ENCODE measurements at regions not wholly inside any gene's neighbourhood (a gene's known extent, or its start where the extent isn't known, plus 50 kb on each side); places are given as distances from the start of the nearest gene placed in this dataset.
"Not testable (repeated sequence)": the region's sequence is repeated elsewhere in the genome, so short reads cannot be mapped to it uniquely, and the experiment has no call there.

DNA sequence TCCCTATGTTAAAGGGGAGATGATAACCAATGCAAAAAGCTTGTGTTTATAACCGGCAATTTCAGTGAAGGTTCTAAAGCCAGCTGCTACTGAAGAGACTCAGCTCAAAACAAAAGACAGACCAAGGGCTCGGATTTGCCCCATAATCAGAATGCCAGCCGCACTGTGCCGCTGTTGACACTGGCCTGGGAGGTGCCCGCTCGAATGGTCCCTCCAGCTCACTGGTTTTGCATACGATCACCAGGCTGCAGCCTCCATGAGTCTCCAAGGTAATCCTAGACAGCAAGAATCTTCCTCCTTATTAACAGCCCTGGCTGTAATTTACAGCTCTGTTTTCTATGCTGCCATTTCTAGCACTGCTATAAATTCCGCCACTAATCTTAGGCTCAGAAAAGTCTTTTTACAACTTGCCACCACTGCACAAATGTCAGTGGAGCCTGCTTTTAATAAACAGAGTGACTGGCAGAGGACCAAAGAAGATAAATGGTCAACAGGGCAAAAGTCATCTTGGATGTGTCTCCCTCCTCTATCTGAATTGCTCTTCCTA, 155.7 kb upstream of the SH3BP4 start:
- no peak for DNase-seq

DNA sequence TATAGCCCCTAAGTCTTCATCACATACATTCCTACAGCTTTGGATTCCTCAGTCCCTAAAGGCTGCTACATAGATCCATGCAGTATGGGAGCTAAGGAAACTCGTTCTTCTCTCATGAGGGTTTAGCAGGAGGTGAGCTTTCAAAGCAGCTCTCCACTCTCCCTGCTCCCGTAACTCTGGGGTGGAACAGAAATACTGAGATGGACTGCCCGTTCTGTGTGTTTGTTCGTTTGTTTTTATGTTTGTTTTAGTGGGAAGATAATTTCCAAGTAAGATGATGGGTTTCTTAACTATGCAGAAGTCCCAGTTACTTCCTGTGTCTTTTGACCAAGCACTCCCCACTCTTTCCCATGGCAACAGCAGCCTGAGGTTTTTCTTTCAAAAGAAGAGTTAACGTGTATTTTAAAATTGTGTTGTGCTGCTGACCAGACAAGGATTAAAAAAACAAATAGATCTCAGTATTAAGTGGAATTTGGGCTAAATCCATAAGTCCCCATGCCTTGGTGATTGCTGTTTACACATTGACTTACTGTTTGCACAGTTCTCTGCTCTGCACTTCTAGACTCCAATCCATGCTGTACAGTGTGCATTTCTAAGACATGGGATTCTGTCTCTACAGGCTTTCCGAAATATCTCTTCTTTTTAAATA, 156.4 kb upstream of the SH3BP4 start:
- no peak for DNase-seq

GRCh38 chr2:234794866-234795265, 157.0 kb upstream of the SH3BP4 start:
- no peak for DNase-seq

DNA sequence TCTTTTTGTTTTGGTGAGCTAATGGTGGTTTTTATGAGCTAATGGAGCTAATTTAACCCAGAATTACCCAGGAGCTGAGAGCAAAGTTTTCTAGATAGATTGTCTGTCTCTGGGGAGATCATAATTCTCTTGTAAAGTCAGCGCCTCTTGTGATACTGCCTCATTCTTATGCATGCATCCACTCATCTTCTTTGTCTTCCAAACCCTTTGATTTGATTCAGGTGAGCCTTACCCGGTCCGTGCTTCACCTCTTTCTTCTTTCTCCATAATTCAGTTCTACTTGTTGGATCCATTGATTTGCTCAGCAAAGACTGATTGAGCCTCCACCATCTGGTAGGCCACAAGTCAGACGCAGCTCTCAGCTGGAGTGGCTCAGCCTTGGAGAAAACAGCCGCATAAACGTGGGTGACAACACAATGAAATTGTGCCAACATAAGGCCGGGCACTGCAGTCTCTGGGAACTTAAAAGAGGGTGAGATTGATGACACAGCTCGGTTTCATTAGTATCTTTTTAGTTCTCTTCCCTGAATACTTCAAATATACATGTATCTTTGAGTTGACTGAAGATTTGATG, 158.5 kb upstream of the SH3BP4 start:
- DNase-seq = no peak

GRCh38 chr2:234792621-234793022, 159.2 kb upstream of the SH3BP4 start:
- DNase-seq = no peak

DNA sequence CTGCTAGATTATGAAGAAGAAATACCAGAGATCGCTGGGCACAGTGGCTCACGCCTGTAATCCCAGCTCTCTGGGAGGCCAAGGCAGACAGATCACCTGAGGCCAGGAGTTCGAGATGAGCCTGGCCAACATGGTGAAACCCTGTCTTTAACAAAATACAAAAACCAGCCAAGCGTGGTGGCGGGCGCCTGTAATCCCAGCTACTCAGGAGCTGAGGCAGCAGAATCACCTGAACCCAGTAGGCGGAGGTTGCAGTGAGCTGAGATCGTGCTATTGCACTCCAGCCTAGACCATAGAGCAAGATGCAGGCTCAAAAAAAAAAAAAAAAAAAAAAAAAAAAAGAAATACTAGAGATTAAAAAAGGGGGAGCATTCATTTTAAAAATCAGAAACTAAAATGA, 159.7 kb upstream of the SH3BP4 start:
- DNase-seq = not testable (repeated sequence)

- no peak for DNase-seq
These were observed 161.4 kb upstream of the SH3BP4 start for GRCh38 chr2:234790380-234790779.

- DNase-seq = peak; percentile 84
These were observed 162.1 kb upstream of the SH3BP4 start for GRCh38 chr2:234789556-234790325.

DNA sequence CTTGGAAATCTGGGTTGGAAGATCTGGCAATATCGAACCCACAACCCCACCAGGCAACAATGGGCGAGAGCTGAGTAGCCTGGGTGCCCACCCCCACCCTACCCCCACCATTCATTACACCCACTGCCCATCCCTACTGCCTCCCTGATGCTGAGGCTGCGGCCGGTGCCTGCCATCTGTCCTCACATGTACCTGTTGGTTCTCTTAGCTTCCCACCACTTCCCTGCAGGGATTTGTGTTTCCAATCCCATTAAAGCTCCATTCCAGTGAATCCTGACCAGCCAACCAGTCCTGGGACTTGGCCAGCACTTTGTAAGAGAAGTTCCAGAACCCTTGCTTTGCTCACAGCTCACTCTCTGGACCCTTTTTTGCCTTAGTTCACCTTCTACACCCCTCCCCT, 163.0 kb upstream of the SH3BP4 start:
- no peak for DNase-seq

DNA sequence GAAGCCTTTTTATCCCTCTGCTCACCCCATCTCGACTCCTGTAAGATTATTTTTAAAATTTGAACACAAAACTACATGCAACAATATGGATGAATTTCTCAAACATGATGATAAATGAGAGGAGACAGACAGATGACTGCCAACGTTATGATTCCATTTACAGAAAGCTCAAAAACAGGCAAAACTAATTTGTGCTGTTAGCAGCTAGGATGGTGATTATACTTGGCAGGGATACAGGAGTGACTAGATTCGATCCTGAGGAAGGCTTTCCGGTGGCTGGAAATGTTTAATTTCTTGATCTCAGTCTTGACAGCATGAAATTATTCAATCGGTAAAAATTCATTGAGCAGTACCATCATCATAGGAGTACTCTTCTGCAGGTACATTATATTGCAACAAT, 163.4 kb upstream of the SH3BP4 start:
- DNase-seq = no peak

DNA sequence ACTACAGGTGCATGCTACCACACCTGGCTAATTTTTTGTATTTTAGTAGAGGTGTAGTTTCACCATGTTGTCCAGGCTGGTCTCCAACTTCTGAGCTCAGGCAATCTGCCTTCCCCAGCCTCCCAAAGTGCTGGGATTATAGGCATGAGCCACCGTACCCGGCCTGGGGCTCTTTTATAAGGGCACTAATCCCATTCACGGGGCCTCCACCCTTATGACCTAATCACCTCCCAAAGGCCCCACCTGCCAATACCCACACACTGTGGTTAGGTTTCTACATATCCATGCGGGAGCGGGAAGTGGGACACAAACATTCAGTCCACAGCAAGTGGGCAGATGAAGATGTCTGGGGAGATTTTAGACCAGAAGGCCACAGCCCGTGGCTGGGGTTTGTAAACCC, 164.7 kb upstream of the SH3BP4 start:
- DNase-seq = no peak

DNA sequence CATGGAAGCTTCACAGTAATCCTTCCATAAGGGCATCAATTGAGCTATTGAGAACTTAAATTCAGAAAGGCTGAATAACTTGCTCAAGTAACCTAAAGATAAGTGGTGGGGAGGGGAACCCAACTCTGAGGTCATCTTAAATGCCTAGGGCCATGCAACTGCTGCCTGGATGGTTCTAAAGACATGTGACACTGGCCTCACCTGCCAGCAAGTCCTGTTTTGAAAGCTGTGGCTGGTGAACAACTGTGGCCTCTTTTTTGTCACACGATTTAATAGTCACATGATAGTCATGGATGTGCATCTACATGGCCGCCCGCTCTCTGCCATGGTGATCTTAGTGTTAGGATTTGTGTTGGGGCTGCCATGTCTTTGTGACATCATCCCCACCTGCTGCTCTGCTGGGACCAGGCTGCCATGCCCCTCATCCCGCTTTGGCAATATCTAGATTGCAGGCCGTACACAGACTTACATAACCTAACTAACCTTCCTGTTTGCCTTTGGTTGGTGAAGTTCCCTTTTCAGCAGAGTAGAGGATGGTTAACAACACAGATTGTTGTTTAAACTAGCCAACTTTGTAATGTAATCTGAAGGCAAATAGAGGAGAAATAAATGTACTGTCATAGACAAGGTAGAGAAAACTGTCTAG, 177.9 kb upstream of the SH3BP4 start:
- DNase-seq = no peak

GRCh38 chr2:234773129-234773528, 178.7 kb upstream of the SH3BP4 start:
- DNase-seq = no peak

- no peak for DNase-seq
These were observed 179.1 kb upstream of the SH3BP4 start for GRCh38 chr2:234772733-234773060.

GRCh38 chr2:234771980-234772732, 179.7 kb upstream of the SH3BP4 start:
- DNase-seq = no peak

GRCh38 chr2:234771176-234771575, 180.6 kb upstream of the SH3BP4 start:
- DNase-seq = no peak

DNA sequence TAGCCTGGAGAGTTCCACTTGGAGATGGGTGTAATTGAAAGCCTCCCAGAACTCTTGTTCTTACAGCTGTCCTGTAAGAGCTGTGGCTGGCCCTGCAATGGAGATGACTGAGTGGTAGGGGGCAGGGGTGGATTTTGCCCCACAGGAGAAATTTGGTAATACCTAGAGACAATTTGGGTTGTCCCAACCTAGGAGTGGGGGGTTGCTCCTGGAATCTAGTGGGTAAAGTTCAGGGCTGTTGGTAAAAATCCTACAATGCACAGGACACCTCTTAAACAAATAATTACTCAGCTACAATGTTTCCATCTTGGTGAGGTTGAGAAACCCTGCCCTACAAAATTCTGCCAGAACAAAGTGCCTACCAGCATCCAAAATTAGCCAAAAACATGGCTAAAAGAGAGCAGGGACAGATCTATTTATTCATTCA, 181.1 kb upstream of the SH3BP4 start:
- DNase-seq = no peak

GRCh38 chr2:234770031-234770506, 181.7 kb upstream of the SH3BP4 start:
- DNase-seq = peak; percentile 98

- no peak for DNase-seq
These were observed 183.1 kb upstream of the SH3BP4 start for GRCh38 chr2:234768608-234769196.

DNA sequence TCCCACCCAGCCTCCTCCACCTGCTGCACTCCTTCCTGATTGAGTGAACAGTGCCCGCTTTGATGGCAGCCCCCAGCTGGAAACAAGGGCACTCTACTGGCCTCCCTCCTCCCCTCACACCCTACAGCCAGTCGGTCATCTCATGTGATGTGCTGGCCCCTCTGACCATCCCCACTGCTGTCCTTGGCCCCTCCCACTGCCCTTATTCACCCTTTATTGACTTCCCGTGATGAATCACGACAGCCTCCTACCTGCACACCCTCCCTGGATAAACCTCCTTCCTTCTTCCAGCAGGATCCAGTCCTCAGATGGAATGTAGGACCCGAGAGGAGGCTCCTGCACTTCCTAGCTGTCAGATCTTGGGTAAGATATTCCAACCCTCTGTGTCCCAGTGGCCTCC, 186.5 kb upstream of the SH3BP4 start:
- no peak for DNase-seq

DNA sequence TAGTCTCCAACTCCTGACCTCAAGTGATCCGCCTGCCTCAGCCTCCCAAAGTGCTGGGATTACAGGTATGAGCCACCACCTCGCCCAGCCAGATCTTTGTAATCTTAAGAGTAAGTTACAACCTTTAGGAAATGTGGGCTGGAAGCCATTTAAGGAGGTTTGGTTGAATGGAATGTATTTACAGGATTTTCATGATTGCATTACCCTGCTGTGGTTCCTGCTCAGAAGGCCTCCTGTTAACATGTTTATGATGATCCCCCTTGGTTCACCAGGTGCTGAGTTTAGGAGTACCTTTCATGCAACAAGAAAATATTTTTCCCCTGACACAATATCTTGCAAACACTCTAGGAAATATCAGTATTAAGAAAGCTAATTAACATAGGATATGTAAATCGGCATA, 187.4 kb upstream of the SH3BP4 start:
- no peak for DNase-seq
